ENCODE measurements at regions not wholly inside any gene's neighbourhood (a gene's known extent, or its start where the extent isn't known, plus 50 kb on each side); places are given as distances from the start of the nearest gene placed in this dataset.

DNA sequence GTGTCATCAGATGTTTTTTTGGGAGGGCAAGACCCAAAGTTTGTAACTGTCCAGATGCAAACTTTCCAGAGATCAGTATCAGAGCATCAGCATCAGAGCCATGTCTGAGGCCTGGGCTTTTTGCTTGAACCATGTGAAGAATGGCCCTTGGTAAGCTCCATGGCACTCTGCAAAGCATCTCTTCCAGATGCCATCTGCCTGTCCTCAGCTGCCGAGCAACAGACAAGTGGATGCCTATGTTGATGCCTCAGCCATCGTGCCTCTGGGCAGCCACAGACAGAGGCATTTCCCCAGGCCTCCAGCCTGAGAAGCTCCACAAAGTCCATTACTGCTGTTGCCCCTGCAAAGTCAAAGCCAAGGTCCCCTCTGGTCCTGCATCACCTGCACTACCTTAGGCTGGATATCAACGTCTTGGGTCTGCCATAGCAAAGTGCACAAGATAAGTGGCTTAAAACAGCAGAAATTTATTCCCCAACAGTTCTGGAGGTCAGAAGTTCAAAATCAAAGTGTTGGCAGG is 670.2 kb upstream of the MKI67 start:
- TF ChIP-seq, protein P1, sequence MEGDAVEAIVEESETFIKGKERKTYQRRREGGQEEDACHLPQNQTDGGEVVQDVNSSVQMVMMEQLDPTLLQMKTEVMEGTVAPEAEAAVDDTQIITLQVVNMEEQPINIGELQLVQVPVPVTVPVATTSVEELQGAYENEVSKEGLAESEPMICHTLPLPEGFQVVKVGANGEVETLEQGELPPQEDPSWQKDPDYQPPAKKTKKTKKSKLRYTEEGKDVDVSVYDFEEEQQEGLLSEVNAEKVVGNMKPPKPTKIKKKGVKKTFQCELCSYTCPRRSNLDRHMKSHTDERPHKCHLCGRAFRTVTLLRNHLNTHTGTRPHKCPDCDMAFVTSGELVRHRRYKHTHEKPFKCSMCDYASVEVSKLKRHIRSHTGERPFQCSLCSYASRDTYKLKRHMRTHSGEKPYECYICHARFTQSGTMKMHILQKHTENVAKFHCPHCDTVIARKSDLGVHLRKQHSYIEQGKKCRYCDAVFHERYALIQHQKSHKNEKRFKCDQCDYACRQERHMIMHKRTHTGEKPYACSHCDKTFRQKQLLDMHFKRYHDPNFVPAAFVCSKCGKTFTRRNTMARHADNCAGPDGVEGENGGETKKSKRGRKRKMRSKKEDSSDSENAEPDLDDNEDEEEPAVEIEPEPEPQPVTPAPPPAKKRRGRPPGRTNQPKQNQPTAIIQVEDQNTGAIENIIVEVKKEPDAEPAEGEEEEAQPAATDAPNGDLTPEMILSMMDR (IDR thresholded peaks at IDR 0.05; ENCODE audit: borderline replicate concordance, control extremely low read depth, extremely low read depth, insufficient read depth, missing control alignments) = no peak
- in situ Hi-C loops (cut with MboI; ENCODE audit: low sequenced_read_pairs, unreplicated experiment) = no loop called here
- no peak for DNase-seq (ENCODE audit: low spot score)

DNA sequence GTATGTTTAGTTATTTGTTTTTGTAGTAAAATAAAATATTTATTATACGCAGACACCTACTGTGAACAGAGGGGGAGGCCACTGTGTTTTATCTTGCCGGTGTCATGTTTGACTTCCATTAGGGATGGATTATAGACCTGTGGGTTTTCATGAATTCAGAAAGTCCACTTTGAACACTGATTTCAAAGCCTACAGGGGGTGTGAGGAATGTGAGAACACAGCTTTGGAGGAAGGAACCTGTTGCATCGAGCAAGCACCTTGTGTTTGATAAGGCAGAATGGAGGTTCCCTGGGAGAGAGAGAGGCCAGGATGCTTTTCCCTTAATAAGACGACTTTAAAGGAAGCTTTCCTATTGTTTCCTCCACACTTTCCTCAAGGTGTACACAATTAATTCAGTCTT is 665.0 kb upstream of the MGMT start:
- TF ChIP-seq, protein P1 (IDR thresholded peaks at IDR 0.05; ENCODE audit: borderline replicate concordance, control extremely low read depth, extremely low read depth, insufficient read depth, missing control alignments) = no peak
- in situ Hi-C loops (cut with MboI; ENCODE audit: low sequenced_read_pairs, unreplicated experiment) = no loop called here
- DNase-seq (ENCODE audit: low spot score) = no peak

DNA sequence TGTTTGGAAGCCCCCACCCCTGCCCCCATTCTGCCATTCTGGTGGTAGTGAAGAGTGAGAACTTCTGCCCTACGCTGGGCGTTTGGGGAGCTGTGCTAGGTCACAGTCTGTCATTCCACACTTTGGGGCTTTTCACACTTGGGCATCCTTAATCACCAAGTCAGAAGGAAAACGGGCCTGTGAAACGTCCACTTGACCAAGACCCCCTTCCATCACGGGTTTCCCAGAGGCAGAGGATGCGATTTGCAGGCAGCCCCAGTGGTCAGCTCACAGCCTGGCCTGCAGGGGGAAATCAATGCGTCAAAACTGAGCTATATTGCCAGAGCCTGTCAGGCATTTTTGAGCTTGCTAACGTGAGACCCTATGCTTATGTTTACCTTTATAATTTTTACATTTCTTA is 663.3 kb upstream of the MGMT start:
- TF ChIP-seq, protein P1 (IDR thresholded peaks at IDR 0.05; ENCODE audit: borderline replicate concordance, control extremely low read depth, extremely low read depth, insufficient read depth, missing control alignments) = no peak
- DNase-seq (ENCODE audit: low spot score) = no peak
- in situ Hi-C loops (cut with MboI; ENCODE audit: low sequenced_read_pairs, unreplicated experiment) = no loop called here

DNA sequence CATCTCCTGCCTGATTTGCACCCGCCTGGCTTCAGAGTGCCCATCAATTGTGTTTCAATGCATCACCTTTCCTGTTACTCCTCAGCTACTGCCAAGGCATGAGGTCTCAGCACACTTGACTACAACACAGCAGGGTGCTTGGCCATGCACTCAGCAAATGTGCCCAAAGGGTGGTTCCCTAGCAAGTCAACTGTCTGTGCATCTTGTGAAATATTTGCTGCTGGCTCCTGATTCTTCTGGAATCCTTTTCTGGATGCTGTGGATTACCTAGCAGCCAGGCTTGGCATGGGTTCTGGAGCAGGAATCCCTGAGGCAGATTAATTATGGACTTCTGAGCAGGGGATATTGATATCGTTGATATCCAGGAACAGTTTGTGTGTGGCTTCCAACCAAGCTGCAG is 662.6 kb upstream of the MGMT start:
- DNase-seq (ENCODE audit: low spot score) = no peak
- TF ChIP-seq, protein P1 (IDR thresholded peaks at IDR 0.05; ENCODE audit: borderline replicate concordance, control extremely low read depth, extremely low read depth, insufficient read depth, missing control alignments) = no peak
- in situ Hi-C loops (cut with MboI; ENCODE audit: low sequenced_read_pairs, unreplicated experiment) = no loop called here

DNA sequence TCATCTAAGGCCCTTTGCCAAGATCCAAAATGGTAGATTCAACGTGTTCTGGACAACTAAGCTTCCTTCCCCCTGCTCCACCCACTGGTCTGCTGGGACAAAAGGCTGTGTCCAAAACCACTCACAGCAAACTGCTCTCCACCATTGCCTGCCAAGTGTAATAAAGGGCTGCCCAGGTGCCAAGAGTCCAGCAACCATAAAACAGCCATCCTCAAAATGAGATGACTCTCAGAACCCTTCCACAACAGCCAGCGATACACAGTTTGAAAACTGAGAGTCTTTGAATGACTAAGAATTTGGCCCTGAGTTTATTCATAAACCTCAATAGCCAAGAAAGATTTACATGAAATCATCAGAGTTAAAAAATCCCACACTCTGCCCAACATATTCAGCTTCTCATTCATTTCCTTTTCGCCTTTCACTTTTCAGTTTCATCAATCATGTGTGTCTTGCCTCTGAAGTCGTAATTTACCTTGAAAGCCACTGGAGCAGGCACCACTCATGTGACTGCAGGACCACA is 658.1 kb upstream of the MGMT start:
- DNase-seq (ENCODE audit: low spot score) = no peak
- in situ Hi-C loops (cut with MboI; ENCODE audit: low sequenced_read_pairs, unreplicated experiment) = no loop called here
- TF ChIP-seq, protein P1 (IDR thresholded peaks at IDR 0.05; ENCODE audit: borderline replicate concordance, control extremely low read depth, extremely low read depth, insufficient read depth, missing control alignments) = no peak

DNA sequence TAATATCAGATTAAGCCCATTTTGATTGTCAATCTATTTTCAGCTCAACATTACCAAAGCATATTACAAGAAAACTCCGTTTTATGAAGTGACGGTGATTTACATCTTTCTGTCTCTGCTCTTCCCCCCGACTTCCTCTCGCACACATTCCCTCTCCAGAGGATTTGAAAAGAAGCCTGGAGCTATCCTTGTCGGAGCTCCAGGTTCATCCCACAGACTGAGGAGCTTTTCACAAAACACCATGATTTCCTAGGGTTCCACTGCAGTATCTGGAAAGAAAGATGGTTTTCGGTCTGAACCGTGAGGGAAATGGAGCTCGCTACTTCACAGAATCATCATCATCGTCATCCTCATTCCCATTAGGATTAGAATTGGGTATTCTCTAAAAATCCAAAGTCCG is 655.5 kb upstream of the MGMT start:
- TF ChIP-seq, protein P1 (IDR thresholded peaks at IDR 0.05; ENCODE audit: borderline replicate concordance, control extremely low read depth, extremely low read depth, insufficient read depth, missing control alignments) = no peak
- in situ Hi-C loops (cut with MboI; ENCODE audit: low sequenced_read_pairs, unreplicated experiment) = no loop called here

More for the DNA sequence above, 655.5 kb upstream of the MGMT start:
- DNase-seq (ENCODE audit: low spot score) = no peak
